H9 (cell line): ENCODE measurements at regions not wholly inside any gene's neighbourhood (a gene's known extent, or its start where the extent isn't known, plus 50 kb on each side); places are given as distances from the start of the nearest gene placed in this dataset.

Source experiments
- DNase-seq: peaks from one replicate; pipeline ENCODE4 v3.0.0-alpha.2; 2017
- H2AFZ ChIP-seq: one replicate; pipeline ENCODE4 v1.6.1; 2013; ENCODE audit warnings: mild to moderate bottlenecking, low read length, control low read depth, moderate library complexity
- H2AK5ac ChIP-seq: 2 replicates; pipeline ENCODE4 v1.6.1; 2013; ENCODE audit warnings: low read length, control low read depth, mixed read lengths; ENCODE audit not compliant: insufficient read length
- H2BK120ac ChIP-seq: one replicate; pipeline ENCODE4 v1.6.1; 2013; ENCODE audit warnings: low read depth, mild to moderate bottlenecking, low read length, control low read depth, inconsistent platforms; ENCODE audit not compliant: poor library complexity, severe bottlenecking
- H2BK12ac ChIP-seq: 2 replicates; pipeline ENCODE4 v1.6.1; 2013; ENCODE audit warnings: low read length, control low read depth, mixed read lengths, low read depth; ENCODE audit not compliant: insufficient read length
- H2BK15ac ChIP-seq: 2 replicates; pipeline ENCODE4 v1.6.1; 2013; ENCODE audit warnings: low read depth, low read length, control low read depth
- H2BK20ac ChIP-seq: one replicate; pipeline ENCODE4 v1.6.1; 2013; ENCODE audit warnings: low read depth, mild to moderate bottlenecking, low read length, control low read depth, inconsistent platforms; ENCODE audit not compliant: poor library complexity, severe bottlenecking
- H2BK5ac ChIP-seq: 2 replicates; pipeline ENCODE4 v1.6.1; 2013; ENCODE audit warnings: low read length, control low read depth, mixed read lengths; ENCODE audit not compliant: insufficient read length
- H3K14ac ChIP-seq: 2 replicates; pipeline ENCODE4 v1.6.1; 2013; ENCODE audit warnings: low read length, control low read depth; ENCODE audit not compliant: insufficient read depth
- H3K18ac ChIP-seq: 2 replicates; pipeline ENCODE4 v1.6.1; 2013; ENCODE audit warnings: low read depth, mild to moderate bottlenecking, mixed read lengths, low read length, control low read depth; ENCODE audit not compliant: insufficient read length
- H3K23ac ChIP-seq: 2 replicates; pipeline ENCODE4 v1.6.1; 2013; ENCODE audit warnings: low read length, control low read depth, mixed read lengths, low read depth; ENCODE audit not compliant: insufficient read length
- H3K23me2 ChIP-seq: 2 replicates; pipeline ENCODE4 v1.6.1; 2013; ENCODE audit warnings: low read depth, mild to moderate bottlenecking, mixed read lengths, low read length, control low read depth; ENCODE audit not compliant: insufficient read length, poor library complexity, severe bottlenecking
- H3K27ac ChIP-seq: 2 replicates; pipeline ENCODE4 v1.5.1; 2013; ENCODE audit warnings: low read length, control low read depth, mixed read lengths, low read depth; ENCODE audit not compliant: insufficient read length
- H3K27me3 ChIP-seq: 2 replicates; pipeline ENCODE4 v1.6.1; 2013; ENCODE audit warnings: low read length, control low read depth, inconsistent platforms; ENCODE audit not compliant: insufficient read depth
- H3K4ac ChIP-seq: 2 replicates; pipeline ENCODE4 v1.6.1; 2013; ENCODE audit warnings: low read depth, mild to moderate bottlenecking, control low read depth, inconsistent platforms, low read length, moderate library complexity
- H3K4me1 ChIP-seq: 2 replicates; pipeline ENCODE4 v1.6.1; 2013; ENCODE audit warnings: low read length, control low read depth, inconsistent platforms; ENCODE audit not compliant: insufficient read depth
- H3K4me2 ChIP-seq: 2 replicates; pipeline ENCODE4 v1.6.1; 2013; ENCODE audit warnings: low read length, control low read depth, mixed read lengths; ENCODE audit not compliant: insufficient read length, insufficient read depth
- H3K56ac ChIP-seq: 2 replicates; pipeline ENCODE4 v1.6.1; 2013; ENCODE audit warnings: low read depth, mild to moderate bottlenecking, mixed read lengths, low read length, control low read depth; ENCODE audit not compliant: insufficient read length
- H3K79me1 ChIP-seq: 2 replicates; pipeline ENCODE4 v1.6.1; 2013; ENCODE audit warnings: low read depth, mild to moderate bottlenecking, moderate library complexity, low read length, control low read depth, inconsistent platforms; ENCODE audit not compliant: insufficient read depth, poor library complexity, severe bottlenecking
- H3K79me2 ChIP-seq: 2 replicates; pipeline ENCODE4 v1.6.1; 2013; ENCODE audit warnings: low read length, control low read depth, inconsistent platforms; ENCODE audit not compliant: insufficient read depth
- H3K9ac ChIP-seq: 2 replicates; pipeline ENCODE4 v1.6.1; 2013; ENCODE audit warnings: low read length, control low read depth, mixed read lengths; ENCODE audit not compliant: insufficient read length; ENCODE audit errors: extremely low read depth
- H3K9me3 ChIP-seq: one replicate; pipeline ENCODE4 v1.6.1; 2013; ENCODE audit warnings: low read depth, low read length, inconsistent platforms; ENCODE audit not compliant: control insufficient read depth
- H3T11ph ChIP-seq: one replicate; pipeline ENCODE4 v1.6.1; 2013; ENCODE audit warnings: mild to moderate bottlenecking, low read length, control low read depth, inconsistent platforms
- H4K20me1 ChIP-seq: one replicate; pipeline ENCODE4 v1.6.1; 2013; ENCODE audit not compliant: control insufficient read depth, insufficient read length, insufficient read depth
- H4K5ac ChIP-seq: 2 replicates; pipeline ENCODE4 v1.6.1; 2013; ENCODE audit warnings: low read depth, mild to moderate bottlenecking, mixed read lengths, low read length, control low read depth; ENCODE audit not compliant: insufficient read length
- H4K8ac ChIP-seq: replicated peaks from 2 replicates; pipeline ENCODE4 v1.6.1; 2013; ENCODE audit warnings: low read length, control low read depth, mixed read lengths, low read depth; ENCODE audit not compliant: insufficient read length
- H4K91ac ChIP-seq: 2 replicates; pipeline ENCODE4 v1.6.1; 2013; ENCODE audit warnings: low read depth, mild to moderate bottlenecking, moderate library complexity, mixed read lengths, low read length, control low read depth; ENCODE audit not compliant: insufficient read length
- H3K27ac Mint-ChIP-seq, 3 experiments: 2 replicates in 2 of 3; 3 replicates in 1 of 3; pipeline ENCODE4 v1.8.0; 2020 to 2021; ENCODE audit warnings: mixed read lengths in 3 of 3, mild to moderate bottlenecking in 1 of 3, moderate library complexity in 1 of 3
- H3K27me3 Mint-ChIP-seq: 2 replicates; pipeline ENCODE4 v1.8.0; 2021; ENCODE audit warnings: low read depth, mild to moderate bottlenecking, moderate library complexity, mixed read lengths
- H3K36me3 Mint-ChIP-seq, 3 experiments: 2 replicates in 2 of 3; 3 replicates in 1 of 3; pipeline ENCODE4 v1.8.0; 2020 to 2021; ENCODE audit warnings: low read depth in 3 of 3, mixed read lengths in 3 of 3; ENCODE audit not compliant: insufficient read depth in 1 of 3
- H3K4me1 Mint-ChIP-seq, 2 experiments: 2 replicates each; pipeline ENCODE4 v1.8.0; 2020; ENCODE audit warnings: mixed read lengths in 2 of 2
- H3K4me3 Mint-ChIP-seq, 2 experiments: 2 replicates in 1 of 2; 3 replicates in 1 of 2; pipeline ENCODE4 v1.8.0; 2020 to 2021; ENCODE audit warnings: mild to moderate bottlenecking in 2 of 2, mixed read lengths in 2 of 2, moderate library complexity in 1 of 2
- H3K9me3 Mint-ChIP-seq, 2 experiments: 2 replicates in 1 of 2; 3 replicates in 1 of 2; pipeline ENCODE4 v1.8.0; 2020; ENCODE audit warnings: mild to moderate bottlenecking in 2 of 2, mixed read lengths in 2 of 2, moderate library complexity in 1 of 2
- CTCF ChIP-seq: fragments of 200-600 bp; sonication (generic); conservative IDR thresholded peaks from 3 replicates; pipeline ENCODE4 v1.8.0; 2021; ENCODE audit warnings: antibody characterized with exemption, mild to moderate bottlenecking
- WGBS: extraction: QIAGEN DNeasy Blood & Tissue Kit; methylation state at CpG from one replicate; pipeline ENCODE4 v1.1.7; 2013; ENCODE audit warnings: missing lambda C conversion rate, low lambda C conversion rate, mixed read lengths; ENCODE audit not compliant: insufficient read length; ENCODE audit errors: extremely low coverage; 5-methylcytosine and 5-hydroxymethylcytosine counted together

- H3K27ac Mint-ChIP-seq, result no peak overlapping the region
- Histone ChIP-seq H2AFZ (no peak overlapping the region), H3K18ac (no peak overlapping the region), H3K4ac (no peak overlapping the region), H3K56ac (no peak overlapping the region), H3K27me3 (no peaks in the 10 kb centered on the region), H3K23ac (no peak overlapping the region), H3K27ac (no peak overlapping the region), H2BK15ac (no peak overlapping the region), H3K4me1 (no peaks in the 10 kb centered on the region), H3K79me2 (no peaks in the 10 kb centered on the region), H3K79me1 (no peaks in the 10 kb centered on the region), H3K23me2 (no peaks in the 10 kb centered on the region), H2AK5ac (no peak overlapping the region), H4K8ac (no peak overlapping the region), H4K20me1 (no peaks in the 10 kb centered on the region), H2BK12ac (no peak overlapping the region), H3T11ph (no peak overlapping the region), H3K9me3 (no peaks in the 10 kb centered on the region), H2BK120ac (no peak overlapping the region), H3K9ac (no peak overlapping the region), H4K91ac (no peak overlapping the region), H2BK5ac (no peak overlapping the region), H4K5ac (no peak overlapping the region), H3K4me2 (no peak overlapping the region), H3K14ac (no peak overlapping the region), H2BK20ac (no peak overlapping the region)
- no peaks in the 10 kb centered on the region; a peak in 1 of 7 replicates for H3K36me3 Mint-ChIP-seq
- no peak overlapping the region for H3K4me3 Mint-ChIP-seq
- no peaks in the 10 kb centered on the region for H3K27me3 Mint-ChIP-seq
- H3K4me1 Mint-ChIP-seq, result 0 out of 4 replicates have a peak, but pooled peaks cover 0 to 2% of the 10 kb centered on the region in 2 experiments
- H3K9me3 Mint-ChIP-seq, result no peaks in the 10 kb centered on the region
- no peak for DNase-seq
- TF ChIP-seq CTCF, result no peak
- WGBS, result no CpG with 5 or more reads among the region's 5 CpGs
Measured at GRCh38 chr10:36506697-36507496, 618.5 kb upstream of the ANKRD30A start.
